HUDEP-2 (cell line): ENCODE measurements at regions not wholly inside any gene's neighbourhood (a gene's known extent, or its start where the extent isn't known, plus 50 kb on each side); places are given as distances from the start of the nearest gene placed in this dataset.

Experiments used
- DNase-seq, 76 experiments: peaks; one replicate each; lab custom pipeline; 2025; ENCODE audit not compliant: unreplicated experiment in 76 of 76; lab: John Stamatoyannopoulos, UW

DNA sequence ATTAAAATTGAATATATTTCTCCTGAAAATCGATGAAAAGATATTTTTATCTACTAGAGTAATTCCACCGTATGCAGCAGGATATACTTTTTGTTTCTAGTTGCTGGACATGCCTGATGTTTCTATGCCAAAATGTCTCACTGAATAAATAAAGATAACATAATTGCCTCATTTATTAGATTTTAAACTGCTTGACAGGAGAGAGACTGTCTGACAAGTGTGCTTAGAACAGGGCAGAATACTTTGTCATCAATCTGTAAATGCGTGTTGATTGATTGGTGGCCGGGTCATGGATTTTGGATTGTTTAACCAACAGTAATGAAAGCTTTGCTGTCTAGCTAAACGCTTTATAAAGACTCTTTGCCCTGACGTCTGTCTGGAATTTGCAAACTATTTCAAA, 339.0 kb downstream of the CHRM3 start:
- DNase-seq, result no peak

DNA sequence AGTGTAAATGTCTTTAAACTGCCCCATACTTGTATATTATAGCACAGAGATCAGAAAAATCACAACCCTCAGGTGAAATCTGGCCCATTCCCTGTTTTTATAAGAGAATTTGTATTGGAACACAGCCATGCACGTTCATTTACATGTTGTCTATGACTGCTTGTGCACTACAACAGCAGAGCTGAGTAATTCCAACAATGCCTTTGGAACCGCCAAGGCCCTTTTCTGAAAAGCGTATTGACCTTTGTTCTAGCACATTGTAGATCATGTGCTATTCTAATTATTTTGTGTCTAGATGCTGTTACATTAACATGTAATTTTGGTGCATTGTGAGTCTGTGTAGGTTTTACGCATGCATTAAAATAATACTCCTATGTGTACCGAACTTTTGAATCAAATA, 339.6 kb downstream of the CHRM3 start:
- DNase-seq, result no peak

DNA sequence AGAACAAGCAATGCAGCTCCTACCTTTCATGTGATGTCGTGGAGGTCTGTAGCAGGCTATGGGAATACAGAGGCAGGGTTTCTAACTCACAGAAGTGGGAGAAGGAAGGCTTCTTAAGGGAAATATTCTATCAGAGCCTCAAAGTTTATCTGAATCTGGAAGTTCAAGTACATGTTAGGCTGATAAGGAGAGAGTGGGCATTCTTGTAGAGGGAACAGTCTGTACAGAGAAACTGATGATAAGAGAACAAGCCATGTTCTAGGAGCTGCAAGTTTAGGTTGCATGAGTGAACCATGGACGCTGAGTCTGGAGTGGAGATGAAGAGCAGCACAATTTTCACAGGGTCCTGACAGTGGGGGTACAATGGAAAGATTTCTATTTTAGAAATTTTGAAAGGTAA, 344.0 kb downstream of the CHRM3 start:
- DNase-seq, result no peak

DNA sequence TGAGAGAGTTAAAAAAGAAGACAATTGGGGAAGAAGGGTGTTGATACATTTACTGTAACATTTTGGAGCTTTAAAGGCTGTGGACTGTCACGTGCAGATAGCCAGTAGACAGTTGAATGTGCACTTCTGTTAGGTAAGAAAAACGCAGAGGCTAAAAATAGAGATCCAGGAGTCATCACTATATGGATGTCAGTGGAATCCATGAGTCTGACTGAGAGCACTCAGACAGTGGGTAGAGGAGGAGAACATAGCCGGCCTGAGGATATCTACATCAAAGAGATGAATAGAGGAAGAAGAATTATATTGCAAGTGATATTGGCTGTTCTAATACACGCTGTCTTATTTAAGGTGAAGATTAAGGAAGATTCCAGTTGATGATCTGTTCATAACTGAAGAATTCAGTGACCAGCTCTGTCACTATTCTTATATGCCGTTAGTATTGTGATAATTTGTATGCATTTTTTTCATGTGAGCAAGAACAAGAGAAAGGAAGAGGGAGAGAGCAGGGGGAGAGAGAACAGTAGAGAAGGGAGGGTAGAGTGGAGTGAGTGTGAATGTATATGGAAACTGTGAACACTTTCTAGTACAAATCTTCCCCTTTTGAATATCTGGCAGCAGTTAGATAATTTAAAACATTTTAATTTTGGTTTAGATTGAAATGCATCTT, 344.8 kb downstream of the CHRM3 start:
- no peak for DNase-seq

DNA sequence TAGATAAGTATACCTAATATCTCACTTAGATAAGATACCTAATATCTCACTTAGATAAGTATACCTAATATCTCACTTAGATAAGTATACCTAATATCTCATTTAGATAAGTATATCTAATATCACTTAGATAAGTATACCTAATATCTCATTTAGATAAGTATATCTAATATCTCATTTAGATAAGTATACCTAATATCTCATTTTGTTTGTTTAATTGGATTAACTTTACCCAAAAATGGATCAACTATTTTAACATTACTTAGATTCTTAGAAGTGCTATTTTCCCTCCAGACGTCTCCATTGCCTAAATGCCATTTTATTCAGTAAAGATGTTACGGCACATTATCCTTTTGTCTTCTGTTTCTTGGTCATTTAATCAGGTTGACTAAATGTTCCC, 346.4 kb downstream of the CHRM3 start:
- no peak for DNase-seq

DNA sequence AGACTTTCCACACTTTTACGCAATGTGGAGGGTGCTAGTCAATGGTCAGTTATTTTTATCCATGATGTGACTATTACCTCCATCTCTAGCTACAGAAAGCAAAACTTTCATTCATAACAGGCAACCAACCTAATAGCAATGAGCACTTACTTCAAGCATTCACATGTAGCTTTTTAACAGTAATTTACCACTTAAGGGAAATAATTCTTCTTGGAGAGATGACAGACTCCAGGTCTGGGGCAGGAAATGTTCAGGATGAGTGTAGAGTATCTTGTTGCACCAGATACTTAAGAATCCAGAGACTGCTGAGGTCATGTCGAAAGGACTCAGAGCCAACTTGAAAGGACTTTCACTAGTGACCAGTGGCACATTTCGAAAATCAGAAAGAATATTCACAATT, 347.6 kb downstream of the CHRM3 start:
- no peak for DNase-seq

DNA sequence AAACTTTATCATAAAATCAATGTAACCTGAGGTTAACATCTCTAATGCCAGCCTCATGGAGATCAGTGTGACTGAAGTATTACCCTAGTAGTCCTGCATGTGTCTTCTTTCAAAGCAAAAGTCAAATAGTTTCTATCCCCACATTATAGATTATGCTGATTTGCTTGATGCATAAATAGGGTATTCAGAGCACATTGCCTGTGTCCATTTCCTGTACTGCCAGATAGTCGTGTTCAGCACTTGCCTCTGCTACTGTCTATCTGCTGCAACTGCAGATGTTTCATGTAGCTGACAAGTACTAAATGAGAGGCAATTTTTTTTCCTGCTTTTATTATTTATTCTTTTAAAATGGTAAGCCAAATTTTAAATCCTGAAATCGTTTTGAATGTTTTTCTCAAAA, 348.7 kb downstream of the CHRM3 start:
- DNase-seq, result no peak

DNA sequence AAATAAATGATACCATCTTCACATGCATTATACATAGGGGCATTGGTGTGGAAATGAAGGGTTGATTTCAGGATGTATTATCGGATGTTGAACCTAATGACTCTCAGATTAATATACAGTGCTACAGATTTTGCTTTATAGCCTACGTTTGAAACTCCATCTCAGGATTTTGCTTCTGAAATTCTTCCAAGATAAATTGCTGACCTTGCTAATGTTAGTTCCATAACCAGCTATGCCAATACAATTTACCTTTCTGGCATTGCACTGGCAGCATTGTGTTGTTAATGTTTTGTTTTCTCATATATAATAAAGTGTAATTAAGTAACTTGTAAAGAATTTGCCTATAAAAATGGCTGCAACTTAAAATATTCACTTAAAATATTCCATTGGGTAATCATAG, 350.1 kb downstream of the CHRM3 start:
- DNase-seq, result no peak

DNA sequence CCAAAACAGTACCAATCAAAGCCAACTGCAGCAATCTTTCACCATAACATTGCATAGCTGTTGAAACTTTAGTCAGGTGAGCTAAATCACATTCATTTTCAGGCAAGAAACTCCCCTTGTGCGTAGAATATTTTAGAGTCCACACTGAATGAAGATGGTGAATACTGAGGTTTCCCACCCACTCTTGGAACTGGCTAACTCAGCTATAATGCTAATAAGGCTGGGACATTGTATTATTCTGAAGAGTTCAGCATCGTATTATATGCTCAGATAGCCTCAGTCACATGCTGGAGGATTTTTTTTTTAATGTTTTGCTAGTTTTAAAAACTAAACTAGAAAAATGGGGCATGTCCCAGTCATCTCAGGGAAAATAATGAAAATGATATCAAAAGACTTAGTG, 352.3 kb upstream of the FMN2 start:
- no peak for DNase-seq

DNA sequence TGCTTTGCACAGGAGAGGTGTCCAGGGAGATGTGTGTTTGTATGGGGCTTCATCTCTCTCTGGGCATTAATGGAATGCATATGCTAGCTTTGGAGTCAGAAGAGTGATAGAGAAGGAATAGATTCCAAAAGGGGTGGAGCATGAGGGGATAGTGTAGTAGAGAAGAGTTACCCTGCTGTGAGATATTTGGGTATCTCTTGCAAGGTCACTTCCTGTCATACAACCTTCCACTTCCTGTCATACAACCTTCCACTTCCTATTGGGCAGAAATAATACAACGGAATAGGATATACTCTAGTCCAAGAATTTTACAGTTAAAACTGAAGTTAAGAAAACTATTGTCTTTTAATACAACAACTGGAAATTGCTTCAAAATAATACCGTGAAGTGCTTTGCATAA, 351.8 kb upstream of the FMN2 start:
- DNase-seq, result no peak

DNA sequence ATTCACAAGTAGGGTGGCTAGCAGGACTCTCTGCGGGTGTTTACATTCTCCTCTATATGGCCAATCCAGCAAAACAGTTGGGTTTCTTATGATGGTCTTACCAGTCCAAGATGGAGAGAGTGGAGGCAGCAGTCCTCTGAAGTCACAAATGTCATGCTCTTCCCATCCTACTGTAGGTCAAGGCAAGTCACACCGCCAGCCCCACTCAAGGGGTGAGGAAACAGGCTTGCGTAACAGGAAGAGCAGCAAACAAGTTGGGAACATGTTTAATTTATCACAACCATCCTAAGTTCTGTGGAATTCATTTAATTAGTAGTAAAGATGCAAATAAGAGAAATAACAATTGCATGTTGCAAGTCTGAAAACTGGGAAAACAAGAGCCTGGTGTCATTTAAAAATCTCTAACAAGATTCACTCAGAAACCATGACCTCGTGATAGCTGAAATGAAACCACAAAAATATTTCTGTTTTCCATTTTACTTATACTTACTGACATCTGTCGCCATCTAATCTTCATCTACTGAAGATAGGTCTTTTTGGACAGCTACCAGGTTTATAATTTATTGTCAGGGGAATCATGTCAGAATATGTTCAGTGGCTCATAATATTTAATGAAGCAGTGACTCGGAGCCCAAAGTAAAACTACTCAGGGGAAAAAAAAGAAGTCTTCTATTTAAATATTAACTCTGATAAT, 349.1 kb upstream of the FMN2 start:
- DNase-seq, result no peak

DNA sequence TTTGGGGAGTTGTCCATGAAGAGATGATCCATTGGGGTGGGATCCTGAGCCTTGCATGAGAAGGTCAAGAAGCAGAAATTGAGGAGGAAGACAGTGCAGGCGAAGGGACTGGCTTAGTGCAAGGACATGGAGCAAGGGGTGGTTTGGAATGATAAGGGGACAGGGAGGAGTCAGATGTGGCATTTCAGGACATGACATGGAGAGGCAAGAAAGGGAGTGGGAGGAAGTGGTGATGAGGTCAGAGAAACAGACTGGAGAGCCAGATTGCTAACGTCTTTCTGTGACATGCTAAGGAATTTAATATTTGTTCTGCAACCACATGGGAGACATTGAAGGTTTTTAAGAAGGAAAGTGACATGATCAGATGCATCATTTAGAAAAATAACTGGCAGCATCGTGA, 346.8 kb upstream of the FMN2 start:
- no peak for DNase-seq

DNA sequence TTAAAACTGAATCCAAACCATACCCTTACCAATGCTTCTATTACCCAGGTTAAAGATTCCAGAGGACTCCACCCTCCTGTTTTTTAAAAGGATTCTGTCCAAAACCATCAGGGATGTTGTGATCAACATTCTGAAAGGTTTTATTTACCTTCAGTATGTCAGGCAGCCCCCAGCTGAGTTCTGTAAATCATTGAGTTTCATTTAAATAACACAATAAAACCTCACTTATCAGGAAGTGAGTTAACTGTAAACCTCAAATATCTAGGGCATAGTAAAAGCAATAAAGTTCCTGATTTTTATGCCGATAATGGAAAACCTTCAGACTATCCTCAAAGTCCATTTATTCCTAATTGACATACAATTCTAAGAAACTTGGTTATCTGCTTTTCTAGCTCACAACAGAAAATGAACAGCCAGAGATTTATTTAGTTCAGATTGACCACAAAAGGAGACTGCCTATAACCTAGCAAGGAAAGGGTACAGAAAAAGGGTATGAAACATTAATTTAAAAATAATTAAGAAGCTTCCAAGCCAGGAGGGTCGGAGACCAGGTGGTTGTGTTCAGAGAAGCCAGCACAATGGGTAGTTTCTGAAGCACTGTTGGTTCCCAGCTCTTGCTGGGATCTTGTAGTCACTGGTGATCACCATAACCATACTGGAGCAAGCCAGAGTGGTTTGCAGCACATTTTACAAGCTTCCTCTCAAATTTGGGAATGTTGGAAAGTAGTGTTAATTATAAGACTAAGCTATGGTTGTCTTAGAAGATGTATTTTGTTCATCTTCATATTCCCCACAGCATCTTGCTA, 336.4 kb upstream of the FMN2 start:
- DNase-seq, result no peak

DNA sequence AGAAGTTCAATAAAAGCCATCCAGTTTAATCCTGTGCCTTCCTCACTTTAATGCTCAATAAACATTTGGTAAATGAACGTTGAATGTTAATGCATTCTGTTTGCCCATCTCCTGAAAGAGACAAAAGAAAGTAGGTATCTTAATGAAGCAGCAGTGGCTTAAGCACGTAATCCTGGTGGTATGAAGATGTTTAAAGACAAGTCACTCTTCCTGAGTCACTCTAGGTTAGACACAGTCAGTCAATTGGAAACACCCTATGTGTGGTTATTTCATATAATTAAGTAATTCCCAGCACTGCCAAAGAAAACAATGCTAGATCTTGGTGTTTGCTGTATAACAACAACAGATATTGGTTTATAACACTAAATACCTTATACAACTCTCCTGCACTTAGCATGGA, 334.0 kb upstream of the FMN2 start:
- no peak for DNase-seq

DNA sequence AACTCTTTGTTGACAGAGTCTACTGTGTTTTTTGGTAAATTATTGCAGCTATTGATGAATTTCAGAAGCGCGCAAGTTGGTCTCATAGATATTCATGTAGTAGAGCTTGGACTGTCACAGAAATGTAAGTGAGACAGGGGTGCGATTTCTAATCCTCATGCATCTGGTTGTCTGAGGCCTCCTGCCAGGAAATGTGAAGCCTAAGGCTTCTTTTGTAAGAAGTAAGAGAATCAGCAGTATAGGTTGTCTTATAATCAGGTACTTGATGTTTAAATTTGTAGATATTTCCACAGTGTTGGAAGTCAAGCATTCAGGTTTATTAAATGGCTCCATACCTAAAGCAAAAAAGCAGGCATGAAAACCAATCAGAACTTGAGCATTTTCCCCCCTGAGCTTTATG, 332.9 kb upstream of the FMN2 start:
- no peak for DNase-seq

DNA sequence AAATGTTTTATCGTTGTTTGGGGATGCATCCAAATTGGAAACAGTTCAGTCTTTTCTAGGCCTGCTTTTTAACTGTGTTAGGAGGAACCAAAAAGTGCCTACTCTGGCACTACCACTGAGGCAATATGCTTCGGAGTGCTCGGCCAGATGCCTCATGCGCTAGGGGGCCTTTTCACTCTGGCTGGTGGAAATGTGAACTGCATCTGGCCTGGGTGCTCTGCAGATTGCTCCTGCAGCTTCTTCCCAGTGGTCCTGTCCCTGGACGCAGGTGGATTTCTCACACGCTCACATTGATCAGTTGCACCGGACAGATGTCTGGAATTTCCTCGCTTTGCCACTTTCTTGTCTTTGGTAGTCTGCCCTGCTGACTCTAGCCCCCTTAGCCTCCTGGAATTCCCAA, 330.2 kb upstream of the FMN2 start:
- DNase-seq, result no peak

DNA sequence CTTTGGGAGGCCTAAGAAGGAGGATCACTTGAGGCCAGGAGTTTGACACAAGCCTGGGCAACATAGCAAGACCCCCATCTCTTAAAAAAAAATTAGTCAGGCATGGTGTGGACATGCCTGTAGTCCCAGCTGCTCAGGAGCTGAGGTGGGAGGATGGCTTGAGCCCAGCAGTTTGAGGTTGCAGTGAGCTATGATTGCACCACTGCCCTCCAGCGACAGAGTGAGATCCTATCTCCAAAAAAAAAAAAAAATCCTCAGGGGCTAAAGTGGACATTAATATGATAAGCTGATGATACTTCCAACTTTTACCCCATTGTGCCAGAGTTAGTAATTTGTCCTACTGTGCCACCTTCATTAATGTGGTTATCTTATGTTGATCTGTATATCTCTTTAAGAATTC, 327.8 kb upstream of the FMN2 start:
- no peak for DNase-seq

DNA sequence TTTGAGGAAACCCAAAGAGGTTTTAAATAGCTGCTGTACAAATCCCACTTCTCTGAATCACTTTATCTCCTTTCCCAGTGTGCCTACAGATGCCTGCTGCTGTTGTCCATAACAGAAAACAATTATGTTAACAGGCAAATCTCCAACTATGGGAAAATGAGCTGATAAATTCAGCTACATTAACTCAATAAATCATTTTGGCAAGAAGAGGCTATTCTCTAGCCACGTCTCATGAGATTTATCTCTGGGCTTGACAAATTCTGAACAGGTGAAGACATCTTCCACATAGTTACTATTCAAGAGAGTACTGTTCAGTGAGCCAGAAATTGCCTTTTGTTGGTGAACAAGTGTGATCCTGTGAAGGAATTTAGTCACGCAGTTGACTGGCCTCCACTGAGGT, 327.1 kb upstream of the FMN2 start:
- no peak for DNase-seq

DNA sequence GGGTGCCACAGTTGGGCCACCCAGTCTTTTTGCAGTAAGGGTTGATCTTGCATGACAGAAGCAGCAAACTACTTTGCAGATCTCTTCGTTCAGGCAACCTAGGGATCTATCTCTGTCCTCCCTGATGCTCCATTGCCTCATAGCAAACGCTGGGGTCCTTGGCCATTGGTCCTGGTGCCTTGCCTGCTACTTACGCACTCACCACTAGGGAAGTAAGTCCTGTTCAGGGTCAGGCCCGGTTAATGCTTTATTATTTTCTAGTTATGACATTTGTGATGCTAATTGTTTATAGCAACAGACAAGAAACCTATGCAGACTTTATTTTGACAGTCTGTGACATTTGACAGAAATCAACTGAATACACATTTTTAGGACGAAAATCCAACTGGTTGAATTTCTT, 326.5 kb upstream of the FMN2 start:
- DNase-seq, result no peak

DNA sequence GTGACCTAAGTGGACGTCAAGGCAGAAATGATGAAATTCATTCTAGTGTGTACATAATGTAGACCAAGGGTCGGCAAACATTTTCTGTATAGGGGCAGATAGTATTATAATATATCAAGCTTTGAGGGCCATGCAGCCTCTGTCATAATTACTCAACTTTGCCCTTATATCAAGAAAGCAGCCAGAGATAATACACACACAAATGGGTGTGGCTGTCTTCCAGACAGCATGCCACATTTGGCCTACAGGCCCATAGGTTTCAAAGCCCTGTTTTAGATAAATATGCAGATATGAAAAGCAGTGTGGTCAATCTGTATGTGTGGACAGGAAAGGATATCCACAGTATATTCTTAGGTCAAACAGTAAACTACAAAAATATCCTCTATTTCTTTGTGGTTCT, 320.1 kb upstream of the FMN2 start:
- DNase-seq, result no peak

DNA sequence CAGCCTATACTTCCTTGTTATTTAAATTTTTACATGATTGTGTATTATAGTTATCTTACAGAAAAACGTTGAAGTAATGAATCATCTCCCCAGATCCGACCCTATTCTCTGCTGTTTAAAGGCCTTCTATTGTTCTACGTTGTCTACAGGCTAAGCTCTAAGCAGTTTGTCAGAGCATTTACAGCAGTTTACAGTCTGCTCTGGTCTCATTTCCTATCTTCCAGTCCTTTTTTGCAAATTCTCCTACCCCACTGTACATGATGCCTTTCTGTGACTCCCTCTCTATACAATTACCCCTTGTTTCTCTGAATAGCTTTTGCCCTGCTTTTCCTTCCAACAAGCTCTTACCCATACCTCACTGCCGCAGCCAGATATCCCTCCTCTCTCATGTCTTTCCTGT, 319.2 kb upstream of the FMN2 start:
- no peak for DNase-seq

DNA sequence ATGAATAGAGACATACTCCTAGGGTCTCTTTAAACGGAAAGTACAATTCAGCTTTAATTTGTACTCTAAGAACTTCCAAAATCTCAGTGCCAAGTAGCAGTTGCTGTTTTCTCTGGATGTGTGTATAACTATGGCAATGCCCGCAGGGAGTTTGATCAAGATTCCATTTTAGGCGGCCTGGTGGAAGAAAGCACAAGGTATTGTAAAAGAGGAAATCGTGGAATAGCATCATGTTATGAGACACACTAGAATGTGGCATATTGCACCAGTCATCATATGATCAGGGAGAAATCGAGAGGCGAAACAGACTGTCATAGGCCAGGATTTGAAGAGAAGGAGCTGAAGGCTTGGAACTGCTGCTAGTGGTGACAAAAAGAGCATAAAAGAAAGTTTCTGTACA, 316.2 kb upstream of the FMN2 start:
- no peak for DNase-seq
